ENCODE measurements at regions not wholly inside any gene's neighbourhood (a gene's known extent, or its start where the extent isn't known, plus 50 kb on each side); places are given as distances from the start of the nearest gene placed in this dataset.

GRCh38 chr2:223416815-223417610 is 185.1 kb downstream of the SCG2 start:
- ATAC-seq (no peak), DNase-seq (ENCODE audit: low read depth in 1 of 2, low spot score in 1 of 2) (no peak), FAIRE-seq (no peak)
- CTCF ChIA-PET: interaction anchor here (0.6 kb wide), 1 partner anchor 298 kb away, joined by 3 read pairs; no protein-coding TSS in a partner anchor
- no peak overlapping the region for H3K4me2 ChIP-seq
- H3K27ac ChIP-seq: no peak overlapping the region
- no peak overlapping the region for H3K4me3 ChIP-seq
- POLR2A ChIA-PET: no interaction called here
- H3K4me1 ChIP-seq: no peaks in the 10 kb centered on the region
- TF ChIP-seq, protein P1, sequence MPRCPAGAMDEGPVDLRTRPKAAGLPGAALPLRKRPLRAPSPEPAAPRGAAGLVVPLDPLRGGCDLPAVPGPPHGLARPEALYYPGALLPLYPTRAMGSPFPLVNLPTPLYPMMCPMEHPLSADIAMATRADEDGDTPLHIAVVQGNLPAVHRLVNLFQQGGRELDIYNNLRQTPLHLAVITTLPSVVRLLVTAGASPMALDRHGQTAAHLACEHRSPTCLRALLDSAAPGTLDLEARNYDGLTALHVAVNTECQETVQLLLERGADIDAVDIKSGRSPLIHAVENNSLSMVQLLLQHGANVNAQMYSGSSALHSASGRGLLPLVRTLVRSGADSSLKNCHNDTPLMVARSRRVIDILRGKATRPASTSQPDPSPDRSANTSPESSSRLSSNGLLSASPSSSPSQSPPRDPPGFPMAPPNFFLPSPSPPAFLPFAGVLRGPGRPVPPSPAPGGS (IDR thresholded peaks at IDR 0.05): no peak
- no peak for TF ChIP-seq JUNB (IDR thresholded peaks at IDR 0.05)
- TF ChIP-seq FOXS1 (CRISPR knock-in tag; IDR thresholded peaks at IDR 0.05): no peak
- no peak for TF ChIP-seq CHD4 (IDR thresholded peaks at IDR 0.05; ENCODE audit: borderline replicate concordance)
- TF ChIP-seq CEBPB (IDR thresholded peaks at IDR 0.05): no peak
- no peak for TF ChIP-seq USF2 (IDR thresholded peaks at IDR 0.05)
- WGBS (ENCODE audit: missing lambda C conversion rate): 69% methylated on average over 8 of the region's 8 CpGs
- H3K9me3 ChIP-seq: no peaks in the 10 kb centered on the region

- TF ChIP-seq CBX2 (IDR thresholded peaks at IDR 0.05; ENCODE audit: borderline replicate concordance, low read depth): no peak
- TF ChIP-seq MAFK (IDR thresholded peaks at IDR 0.05; ENCODE audit: partially characterized antibody): no peak
- no peak for TF ChIP-seq KDM1A (IDR thresholded peaks at IDR 0.05; ENCODE audit: low read depth)
- no peak for TF ChIP-seq TFCP2L1 (CRISPR knock-in tag; IDR thresholded peaks at IDR 0.05)
- TF ChIP-seq POLR2A (IDR thresholded peaks at IDR 0.05; ENCODE audit: low read length): no peak
- no peak for TF ChIP-seq RNF2 (IDR thresholded peaks at IDR 0.05; ENCODE audit: borderline replicate concordance, low read depth)
- TF ChIP-seq SREBF2 (IDR thresholded peaks at IDR 0.05): no peak
- no peak for TF ChIP-seq FOSB (CRISPR knock-in tag; IDR thresholded peaks at IDR 0.05)
- no peak for TF ChIP-seq POLR2AphosphoS2 (conservative IDR thresholded peaks at IDR 0.05; ENCODE audit: low read length)
- TF ChIP-seq JUN (IDR thresholded peaks at IDR 0.05): no peak
- TF ChIP-seq GATA3 (IDR thresholded peaks at IDR 0.05; ENCODE audit: borderline replicate concordance): no peak
- no peak for TF ChIP-seq PBX3 (IDR thresholded peaks at IDR 0.05)
- TF ChIP-seq PHF8 (IDR thresholded peaks at IDR 0.05; ENCODE audit: borderline replicate concordance, low read depth): no peak
- no peak for TF ChIP-seq ZC3H11A (IDR thresholded peaks at IDR 0.05)
- no peak for TF ChIP-seq HOXA7 (CRISPR knock-in tag; IDR thresholded peaks at IDR 0.05)
- TF ChIP-seq RAD21 (conservative IDR thresholded peaks at IDR 0.05 in 1 of 2, IDR thresholded peaks at IDR 0.05 in 1 of 2): no peak
- no peak for TF ChIP-seq FOSL2 (IDR thresholded peaks at IDR 0.05)
- TF ChIP-seq FOSL2 (CRISPR knock-in tag; IDR thresholded peaks at IDR 0.05): no peak
- no peak for TF ChIP-seq JUNB (IDR thresholded peaks at IDR 0.05)
- no peak for TF ChIP-seq FOXS1 (CRISPR knock-in tag; IDR thresholded peaks at IDR 0.05)
- TF ChIP-seq HEYL (CRISPR knock-in tag; IDR thresholded peaks at IDR 0.05): no peak
- H3K9me3 ChIP-seq: no peaks in the 10 kb centered on the region
- H3K27ac ChIP-seq: no peak overlapping the region
- H3K4me2 ChIP-seq: no peak overlapping the region
- FAIRE-seq: no peak
- no peak overlapping the region for H3K4me3 ChIP-seq
- ATAC-seq: no peak
- no peak for DNase-seq (ENCODE audit: low read depth in 1 of 2, low spot score in 1 of 2)
- WGBS (ENCODE audit: missing lambda C conversion rate): 59% methylated on average over 6 of the region's 6 CpGs
- CTCF ChIA-PET: no interaction called here
- H3K4me1 ChIP-seq: no peaks in the 10 kb centered on the region
- POLR2A ChIA-PET: no interaction called here
These were observed 184.0 kb downstream of the SCG2 start for GRCh38 chr2:223418131-223418530.

Measured in A549 (cell line).